HG02610 (cell line): ENCODE measurements at regions not wholly inside any gene's neighbourhood (a gene's known extent, or its start where the extent isn't known, plus 50 kb on each side); places are given as distances from the start of the nearest gene placed in this dataset.
"Not testable (repeated sequence)": the region's sequence is repeated elsewhere in the genome, so short reads cannot be mapped to it uniquely, and the experiment has no call there.

Source experiments
- ATAC-seq: cut with Tn5 transposase; IDR thresholded peaks from one replicate; pipeline ENCODE4 v1.9.1; 2021; ENCODE audit warnings: mild to moderate bottlenecking, moderate library complexity; ENCODE audit not compliant: unreplicated experiment

- no peak for ATAC-seq
Measured at GRCh38 chr5:114148253-114148652, 213.6 kb upstream of the KCNN2 start.

DNA sequence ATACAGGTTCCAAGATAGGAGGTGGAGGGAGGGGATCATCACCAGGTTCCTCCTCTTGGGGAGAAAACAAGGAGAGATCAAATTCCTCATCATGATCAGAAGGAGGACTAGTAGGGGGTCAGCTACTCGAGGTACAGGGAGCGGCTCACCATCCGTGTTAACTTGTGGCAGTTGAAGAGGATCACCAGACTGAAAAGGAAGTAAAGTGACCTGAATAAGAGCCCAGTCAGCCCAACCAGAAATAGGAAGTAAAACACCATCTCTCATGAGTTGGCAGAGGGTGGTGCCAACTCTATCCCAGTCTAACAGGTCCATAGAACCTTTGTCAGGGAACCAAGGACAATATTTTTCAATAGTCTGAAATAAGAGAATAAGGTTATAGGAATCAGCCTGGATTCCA is 213.1 kb upstream of the KCNN2 start:
- not testable (repeated sequence) for ATAC-seq

- ATAC-seq: no peak
Measured at GRCh38 chr5:114152656-114153360, 209.1 kb upstream of the KCNN2 start.

GRCh38 chr5:114153392-114153791 is 208.5 kb upstream of the KCNN2 start:
- ATAC-seq: no peak

- ATAC-seq: no peak
Measured at GRCh38 chr5:114153833-114154232, 208.0 kb upstream of the KCNN2 start.

GRCh38 chr5:114166081-114166480 is 195.8 kb upstream of the KCNN2 start:
- ATAC-seq: no peak

- no peak for ATAC-seq
Measured at GRCh38 chr5:114174131-114174530, 187.7 kb upstream of the KCNN2 start.

DNA sequence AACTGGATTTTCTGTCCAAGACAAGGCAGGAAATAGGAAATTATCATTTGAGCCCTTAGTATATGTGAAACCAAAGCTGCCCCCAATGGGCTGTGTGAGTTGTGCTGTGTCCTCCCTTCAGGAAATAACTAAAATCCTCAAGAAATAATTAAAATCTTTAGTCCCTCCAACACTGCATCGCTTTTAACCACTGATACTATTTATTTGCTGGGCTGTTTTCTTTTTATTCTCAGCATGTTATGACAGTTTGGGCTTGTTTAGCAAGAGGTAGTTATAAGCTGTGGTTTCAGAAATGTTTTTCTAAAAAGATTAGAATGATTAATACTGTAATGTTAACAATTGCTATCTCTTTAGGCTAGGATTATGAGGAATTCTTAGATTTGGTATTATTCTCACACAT is 187.0 kb upstream of the KCNN2 start:
- ATAC-seq: no peak

DNA sequence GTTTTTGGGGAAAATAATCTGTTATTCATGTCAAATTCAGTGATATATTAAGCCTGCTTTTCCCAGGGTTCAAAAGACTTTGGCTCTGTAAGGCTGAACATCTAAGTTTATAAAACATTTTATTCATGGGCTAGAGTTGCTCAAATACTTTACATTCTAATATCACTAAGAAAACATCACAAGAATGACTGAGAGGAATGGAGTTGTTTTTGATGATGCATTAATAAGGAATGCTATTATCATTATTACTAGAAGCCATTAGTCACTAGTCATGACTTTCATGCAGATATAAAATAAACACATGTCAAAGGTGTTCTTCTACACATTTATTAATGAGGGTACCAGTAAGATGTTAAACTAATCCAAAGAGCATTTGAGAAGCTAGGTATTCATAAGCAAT is 185.5 kb upstream of the KCNN2 start:
- ATAC-seq: no peak

DNA sequence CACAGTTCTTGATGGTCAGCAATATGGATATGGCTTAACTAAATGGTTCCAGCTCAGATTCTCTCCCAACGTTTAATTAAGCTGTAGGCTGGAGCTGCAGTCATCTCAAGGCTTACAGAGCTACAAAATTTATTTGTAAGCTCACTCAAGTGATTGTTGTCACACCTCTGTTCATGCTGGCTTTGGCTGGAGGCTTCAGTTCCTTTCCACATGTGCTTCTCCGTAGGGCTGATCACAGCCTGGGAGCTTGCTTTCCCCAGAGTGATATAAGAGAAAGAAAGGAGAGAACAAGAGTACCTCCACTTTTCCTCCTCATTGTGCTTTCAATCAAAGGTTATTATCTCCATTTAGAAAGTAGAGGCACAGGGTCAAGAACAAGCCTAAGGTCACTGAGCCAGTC is 182.7 kb upstream of the KCNN2 start:
- no peak for ATAC-seq

GRCh38 chr5:114184006-114184405 is 177.9 kb upstream of the KCNN2 start:
- ATAC-seq: no peak

DNA sequence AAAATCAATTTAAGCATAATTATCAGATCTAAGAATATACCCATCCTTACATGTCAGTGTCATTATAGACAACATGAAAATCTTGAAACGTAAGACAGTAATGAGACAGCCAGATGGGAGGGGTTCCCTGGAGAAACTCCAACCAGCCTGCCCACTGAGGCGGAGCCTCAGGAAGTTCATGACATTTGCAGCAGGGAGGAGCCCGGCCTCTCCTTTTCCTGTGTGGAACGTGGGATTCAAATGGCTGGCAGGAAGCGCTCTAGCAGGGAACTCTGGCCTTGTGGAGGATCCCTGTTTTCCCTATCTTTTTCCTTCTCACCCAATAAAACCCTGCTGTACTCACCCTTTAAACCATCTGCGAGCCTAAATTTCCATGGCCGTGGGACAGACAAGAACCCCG is 176.6 kb upstream of the KCNN2 start:
- no peak for ATAC-seq

DNA sequence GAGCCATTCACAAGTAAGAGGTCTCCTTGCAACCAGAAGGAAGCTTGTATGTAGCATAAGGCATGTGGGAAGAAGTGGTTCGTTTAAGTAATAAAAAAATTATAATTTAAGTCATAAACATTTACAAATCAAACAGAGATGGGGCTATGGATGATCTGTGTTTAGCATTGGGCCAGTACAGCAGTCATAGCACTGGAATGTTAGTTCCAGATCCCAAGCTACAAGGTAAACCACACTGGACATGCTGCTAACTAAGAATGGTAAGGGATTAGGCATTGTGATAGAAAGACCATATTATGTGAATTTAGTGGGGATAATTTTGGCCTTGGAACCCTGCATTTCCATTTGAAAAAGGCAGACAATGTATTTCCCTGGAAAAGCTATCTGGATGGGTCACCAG is 170.4 kb upstream of the KCNN2 start:
- no peak for ATAC-seq

DNA sequence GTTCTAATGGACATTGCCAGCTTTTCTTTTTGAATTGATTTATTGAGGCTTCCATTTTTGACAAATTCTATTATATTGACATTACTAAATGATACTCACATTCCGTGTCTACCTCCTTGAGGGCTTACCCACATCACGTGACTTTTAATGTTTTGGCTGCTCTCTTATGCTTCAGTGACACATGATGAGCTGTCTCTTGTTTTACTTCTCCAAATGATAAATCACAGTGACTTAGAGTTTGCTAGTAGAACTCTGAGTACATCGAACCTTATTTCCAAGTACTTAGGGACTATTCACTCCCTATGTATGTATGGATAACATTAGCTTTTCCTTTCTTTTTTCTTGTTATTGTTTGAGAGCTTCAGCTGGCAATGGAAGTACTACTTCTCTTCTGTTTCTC is 169.8 kb upstream of the KCNN2 start:
- no peak for ATAC-seq

GRCh38 chr5:114201332-114201731 is 160.5 kb upstream of the KCNN2 start:
- ATAC-seq: no peak

DNA sequence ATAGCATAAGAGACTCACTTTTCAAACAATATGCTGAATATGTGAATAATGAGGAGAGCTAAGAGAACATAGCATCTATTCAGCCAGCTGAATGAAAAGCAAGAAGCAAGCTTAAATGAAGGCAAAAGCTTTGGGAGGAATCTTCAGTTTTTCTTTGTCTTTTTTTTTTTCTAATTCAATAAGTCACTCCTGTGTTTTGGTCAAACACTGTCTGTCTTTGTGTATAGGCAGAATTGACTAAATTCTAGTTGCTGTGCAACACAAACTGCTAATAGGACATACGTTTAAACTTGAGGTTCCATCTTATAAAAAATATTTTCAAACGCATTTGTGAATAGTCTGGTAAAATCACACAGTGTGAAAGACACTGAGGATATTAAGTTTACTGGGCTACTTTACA is 156.9 kb upstream of the KCNN2 start:
- ATAC-seq: no peak

- no peak for ATAC-seq
Measured at GRCh38 chr5:114206640-114207039, 155.2 kb upstream of the KCNN2 start.

GRCh38 chr5:114207615-114208014 is 154.3 kb upstream of the KCNN2 start:
- no peak for ATAC-seq

DNA sequence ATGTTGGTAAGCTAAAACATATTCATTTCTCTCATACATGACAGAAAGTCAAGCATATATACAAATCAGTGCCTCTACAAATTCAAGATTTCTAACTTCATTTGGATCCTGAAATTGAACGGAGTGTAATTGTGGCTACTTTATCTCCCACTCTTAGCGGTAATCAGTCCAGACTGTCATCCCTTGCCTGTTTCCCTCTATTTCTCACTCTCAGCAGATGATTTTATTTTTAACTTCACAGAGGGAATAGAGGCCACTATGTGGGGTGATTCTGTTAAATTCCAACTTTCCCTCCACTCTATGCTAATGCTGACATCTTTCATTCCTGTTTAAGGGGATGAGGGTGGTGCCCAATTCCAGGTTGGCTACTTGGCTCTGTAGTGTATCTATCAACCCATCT is 153.8 kb upstream of the KCNN2 start:
- no peak for ATAC-seq

- no peak for ATAC-seq
Measured at GRCh38 chr5:114208588-114208987, 153.3 kb upstream of the KCNN2 start.

- no peak for ATAC-seq
Measured at GRCh38 chr5:114210662-114211061, 151.2 kb upstream of the KCNN2 start.

GRCh38 chr5:114221807-114222206 is 140.1 kb upstream of the KCNN2 start:
- ATAC-seq: no peak

DNA sequence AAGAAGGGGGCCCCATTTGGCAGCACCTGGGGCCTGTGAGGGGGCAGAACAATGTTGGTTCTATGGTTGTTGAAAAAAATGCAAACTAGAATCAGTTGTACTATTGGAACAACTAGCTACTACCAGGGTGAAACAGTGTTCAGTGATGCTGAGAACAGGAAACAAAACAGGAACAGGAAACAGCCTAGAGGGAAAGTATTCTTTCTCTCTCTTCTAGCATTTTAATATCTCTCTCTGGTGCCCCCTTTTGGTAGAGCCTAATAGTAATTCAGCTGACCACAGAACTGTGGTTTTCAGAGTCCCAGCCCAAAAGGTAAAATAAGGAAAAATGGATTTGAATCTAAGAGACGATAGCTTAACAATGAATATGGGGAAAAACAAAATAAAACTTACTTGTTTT is 138.0 kb upstream of the KCNN2 start:
- no peak for ATAC-seq
